GM10266 (cell line): ENCODE measurements at regions not wholly inside any gene's neighbourhood (a gene's known extent, or its start where the extent isn't known, plus 50 kb on each side); places are given as distances from the start of the nearest gene placed in this dataset.

ENCODE experiments used
- DNase-seq: peaks from one replicate; pipeline ENCODE4 v3.0.0; 2012; ENCODE audit errors: extremely low spot score
- CTCF ChIP-seq: IDR thresholded peaks from 2 replicates; pipeline ENCODE4 v1.5.1; 2012; ENCODE audit warnings: mild to moderate bottlenecking, low read depth; ENCODE audit not compliant: control insufficient read depth, insufficient read depth; ENCODE audit errors: missing control alignments

DNA sequence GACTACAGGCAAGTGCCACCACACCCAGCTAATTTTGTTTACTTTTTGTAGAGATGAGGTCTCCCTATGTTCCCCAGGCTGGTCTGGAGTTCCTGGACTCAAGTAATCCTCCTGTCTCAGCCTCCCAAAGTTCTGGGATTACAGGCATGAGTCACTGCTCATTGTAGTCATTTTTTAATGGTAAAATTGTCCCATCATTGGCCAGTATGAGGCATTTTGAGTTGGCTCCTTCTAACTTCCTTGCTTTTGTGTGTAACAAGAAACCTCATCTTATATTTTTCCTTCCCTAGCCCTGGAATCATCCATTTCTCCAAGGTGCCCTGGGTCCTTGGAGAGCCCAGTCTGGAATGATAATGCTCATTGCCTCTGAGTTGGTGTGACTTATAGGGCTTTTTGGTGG is 148.5 kb downstream of the INHBB start:
- no peak for DNase-seq
- no peak for TF ChIP-seq CTCF

GRCh38 chr2:120495586-120495985 is 149.7 kb downstream of the INHBB start:
- TF ChIP-seq CTCF: no peak
- DNase-seq: no peak

GRCh38 chr2:120496235-120496634 is 150.3 kb downstream of the INHBB start:
- no peak for TF ChIP-seq CTCF
- DNase-seq: no peak

- TF ChIP-seq CTCF: no peak
- DNase-seq: no peak
Measured at GRCh38 chr2:120496759-120497158, 150.8 kb downstream of the INHBB start.

GRCh38 chr2:120497261-120497977 is 151.5 kb downstream of the INHBB start:
- DNase-seq: no peak
- TF ChIP-seq CTCF: no peak

DNA sequence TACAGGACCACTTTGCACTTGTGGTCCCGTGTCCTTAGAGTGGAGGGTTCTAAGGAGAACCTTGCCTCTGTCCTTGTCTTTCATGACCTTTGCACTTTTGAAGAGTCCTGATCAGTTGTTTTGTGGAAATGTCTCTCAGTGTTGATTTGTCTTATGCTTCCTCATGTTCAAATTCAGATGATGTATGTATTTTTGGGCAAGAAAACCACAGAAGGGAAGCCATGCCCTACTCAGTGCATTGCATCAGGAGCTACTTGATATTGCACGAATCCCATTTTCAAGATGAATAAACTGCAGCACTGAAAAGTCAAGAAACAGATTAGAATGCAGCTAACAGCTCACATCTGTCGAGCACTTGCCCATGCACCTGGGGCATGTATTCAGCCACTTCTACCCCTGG is 152.2 kb downstream of the INHBB start:
- TF ChIP-seq CTCF: no peak

GRCh38 chr2:120498576-120499394 is 152.8 kb downstream of the INHBB start:
- TF ChIP-seq CTCF: no peak
- no peak for DNase-seq

More for the DNA sequence above, 152.2 kb downstream of the INHBB start:
- no peak for DNase-seq
